OCI-LY7 (cell line): ENCODE measurements at regions not wholly inside any gene's neighbourhood (a gene's known extent, or its start where the extent isn't known, plus 50 kb on each side); places are given as distances from the start of the nearest gene placed in this dataset.

Experiments used
- EZH2phosphoT487 ChIP-seq: fragments of 200-600 bp; sonication (generic); IDR thresholded peaks from 2 replicates; pipeline ENCODE4 v1.6.1; 2018; ENCODE audit warnings: low read depth, borderline replicate concordance, mild to moderate bottlenecking, mixed run types, antibody characterized with exemption, low read length, moderate library complexity, mixed read lengths
- TF ChIP-seq, protein P1 (sequence below): fragments of 200-600 bp; sonication (generic); conservative IDR thresholded peaks from 2 replicates; pipeline ENCODE4 v1.5.1; 2014; ENCODE audit warnings: mild to moderate bottlenecking, antibody characterized with exemption, low read length, moderate library complexity, mixed read lengths

DNA sequence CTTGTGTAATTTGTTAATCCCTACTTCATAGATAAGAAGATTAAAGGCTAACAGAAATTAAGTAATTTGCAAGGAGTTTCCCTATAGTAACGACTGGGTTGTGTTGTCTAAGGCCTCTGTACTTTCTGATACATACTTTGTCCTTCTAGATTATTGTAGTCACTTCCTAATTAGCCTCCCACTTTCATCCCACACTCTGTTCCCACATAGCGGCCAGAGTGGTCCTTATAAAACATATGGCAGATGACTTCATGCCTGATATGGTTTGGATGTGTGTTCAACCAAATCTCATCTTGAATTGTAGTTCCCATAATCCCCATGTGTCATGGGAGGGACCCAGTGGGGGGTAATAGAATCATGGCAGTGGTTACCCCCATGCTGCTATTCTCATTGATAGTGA is 120.5 kb upstream of the DAB1 start:
- TF ChIP-seq, protein P1, sequence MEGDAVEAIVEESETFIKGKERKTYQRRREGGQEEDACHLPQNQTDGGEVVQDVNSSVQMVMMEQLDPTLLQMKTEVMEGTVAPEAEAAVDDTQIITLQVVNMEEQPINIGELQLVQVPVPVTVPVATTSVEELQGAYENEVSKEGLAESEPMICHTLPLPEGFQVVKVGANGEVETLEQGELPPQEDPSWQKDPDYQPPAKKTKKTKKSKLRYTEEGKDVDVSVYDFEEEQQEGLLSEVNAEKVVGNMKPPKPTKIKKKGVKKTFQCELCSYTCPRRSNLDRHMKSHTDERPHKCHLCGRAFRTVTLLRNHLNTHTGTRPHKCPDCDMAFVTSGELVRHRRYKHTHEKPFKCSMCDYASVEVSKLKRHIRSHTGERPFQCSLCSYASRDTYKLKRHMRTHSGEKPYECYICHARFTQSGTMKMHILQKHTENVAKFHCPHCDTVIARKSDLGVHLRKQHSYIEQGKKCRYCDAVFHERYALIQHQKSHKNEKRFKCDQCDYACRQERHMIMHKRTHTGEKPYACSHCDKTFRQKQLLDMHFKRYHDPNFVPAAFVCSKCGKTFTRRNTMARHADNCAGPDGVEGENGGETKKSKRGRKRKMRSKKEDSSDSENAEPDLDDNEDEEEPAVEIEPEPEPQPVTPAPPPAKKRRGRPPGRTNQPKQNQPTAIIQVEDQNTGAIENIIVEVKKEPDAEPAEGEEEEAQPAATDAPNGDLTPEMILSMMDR, result no peak
- no peak for TF ChIP-seq EZH2phosphoT487
